IPS-18c (cell line): ENCODE measurements at regions not wholly inside any gene's neighbourhood (a gene's known extent, or its start where the extent isn't known, plus 50 kb on each side); places are given as distances from the start of the nearest gene placed in this dataset.

Experiments
- H3K4me3 ChIP-seq: 2 replicates; pipeline ENCODE4 v1.7.0; 2013; ENCODE audit warnings: low read depth, mild to moderate bottlenecking, low read length, moderate library complexity; ENCODE audit not compliant: insufficient read depth
- H3K9me3 ChIP-seq: one replicate; pipeline ENCODE4 v1.6.1; 2013; ENCODE audit warnings: mild to moderate bottlenecking, low read length, moderate library complexity; ENCODE audit not compliant: control insufficient read depth, insufficient read depth

DNA sequence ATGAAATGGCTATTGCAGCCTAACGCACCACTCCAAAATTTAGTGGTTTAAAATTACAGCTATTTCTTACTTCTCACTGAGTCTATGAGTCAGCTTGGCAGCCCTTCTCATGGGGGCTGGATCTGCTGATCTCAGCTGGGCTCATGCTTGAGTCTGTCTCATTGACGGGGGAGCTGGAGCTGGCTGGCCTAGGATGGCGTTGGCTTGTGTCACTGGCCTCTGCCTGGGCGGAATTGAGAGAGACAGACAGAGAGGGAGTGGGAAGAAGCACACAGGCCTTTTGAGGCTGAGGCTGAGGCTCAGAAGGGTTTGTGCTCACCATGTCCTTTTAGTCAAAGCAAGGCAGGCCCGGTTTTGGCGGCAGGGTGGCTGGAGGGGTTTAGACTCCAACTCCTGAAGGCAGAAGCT is 412.1 kb upstream of the MYT1L start:
- Histone ChIP-seq H3K9me3 (no peaks in the 10 kb centered on the region), H3K4me3 (no peak overlapping the region)

- Histone ChIP-seq H3K4me3 (no peak overlapping the region), H3K9me3 (no peaks in the 10 kb centered on the region)
These were observed 411.7 kb upstream of the MYT1L start for GRCh38 chr2:2742726-2743125.

- H3K9me3 ChIP-seq: no peaks in the 10 kb centered on the region
These were observed 409.2 kb upstream of the MYT1L start for GRCh38 chr2:2740238-2740775.

DNA sequence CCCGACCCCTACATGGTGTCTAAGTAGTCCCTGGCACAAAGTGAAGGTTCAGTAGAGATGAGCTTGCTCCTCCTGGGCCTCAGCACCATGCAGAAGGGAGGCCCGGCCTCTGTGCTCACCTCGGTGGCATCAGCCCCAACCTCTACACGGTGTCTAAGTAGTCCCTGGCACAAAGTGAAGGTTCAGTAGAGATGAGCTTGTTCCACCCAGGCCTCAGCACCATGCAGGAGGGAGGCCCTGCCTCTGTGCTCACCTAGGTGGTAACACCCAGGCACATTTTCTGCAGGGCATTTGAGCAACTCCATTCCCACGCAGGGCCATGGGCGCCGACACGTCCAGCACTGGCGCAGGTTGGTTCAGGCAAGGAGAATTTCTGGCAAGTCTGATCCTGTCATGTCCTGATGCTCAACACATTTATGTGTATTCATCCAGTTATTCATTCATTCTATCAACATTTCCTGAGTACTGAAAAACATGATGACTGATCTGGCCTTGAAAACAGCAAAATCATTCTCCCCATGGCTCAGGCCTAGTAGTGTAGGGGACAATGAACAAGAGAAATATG is 408.2 kb upstream of the MYT1L start:
- Histone ChIP-seq H3K9me3 (no peaks in the 10 kb centered on the region), H3K4me3 (no peak overlapping the region)

More at GRCh38 chr2:2740238-2740775, 409.2 kb upstream of the MYT1L start:
- no peak overlapping the region for H3K4me3 ChIP-seq

GRCh38 chr2:2738684-2739083 is 407.6 kb upstream of the MYT1L start:
- no peaks in the 10 kb centered on the region for H3K9me3 ChIP-seq
- no peak overlapping the region for H3K4me3 ChIP-seq

GRCh38 chr2:2738276-2738675 is 407.2 kb upstream of the MYT1L start:
- H3K9me3 ChIP-seq: no peaks in the 10 kb centered on the region
- no peak overlapping the region for H3K4me3 ChIP-seq

DNA sequence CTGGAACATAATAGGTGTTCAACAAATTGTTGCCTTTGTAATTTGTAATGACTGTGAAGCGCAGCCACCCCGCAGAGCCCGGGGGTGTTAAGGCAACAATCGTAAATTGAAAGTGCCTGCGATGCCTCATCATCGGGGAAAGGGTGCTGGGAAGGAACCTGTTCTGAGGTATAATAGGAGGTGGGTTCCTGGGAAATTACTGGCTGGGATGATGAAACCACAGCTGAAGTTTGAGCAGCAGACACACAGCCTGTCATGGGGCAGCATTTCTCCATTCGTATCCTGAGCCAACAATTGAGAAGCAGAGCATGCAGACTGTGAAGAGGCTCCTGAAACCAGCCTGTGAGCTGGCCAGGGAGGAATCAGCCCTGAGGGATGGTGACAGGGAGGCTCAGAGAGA is 404.0 kb upstream of the MYT1L start:
- Histone ChIP-seq H3K9me3 (no peaks in the 10 kb centered on the region), H3K4me3 (no peak overlapping the region)

DNA sequence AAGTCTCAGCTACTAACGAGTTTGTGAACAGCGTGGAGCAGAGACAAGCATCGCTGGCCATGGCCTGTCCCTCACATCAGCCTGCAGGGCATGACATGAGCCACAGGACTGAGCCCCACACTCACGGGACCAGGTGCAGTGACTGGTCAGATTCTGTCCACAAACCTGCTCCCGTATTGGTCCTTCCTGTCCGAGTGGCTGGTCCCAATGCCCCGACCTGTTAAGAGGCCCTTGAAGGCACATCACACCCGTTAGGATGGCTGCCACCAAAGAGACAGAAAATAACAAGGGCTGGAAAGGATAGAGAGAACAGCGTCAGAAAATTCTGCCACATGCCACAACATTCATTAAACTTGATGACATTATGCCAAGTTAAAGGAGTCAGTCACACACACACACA is 403.2 kb upstream of the MYT1L start:
- Histone ChIP-seq H3K9me3 (no peaks in the 10 kb centered on the region), H3K4me3 (no peak overlapping the region)

- Histone ChIP-seq H3K9me3 (no peaks in the 10 kb centered on the region), H3K4me3 (no peak overlapping the region)
These were observed 402.7 kb upstream of the MYT1L start for GRCh38 chr2:2733818-2734217.

- Histone ChIP-seq H3K4me3 (no peak overlapping the region), H3K9me3 (no peaks in the 10 kb centered on the region)
These were observed 401.4 kb upstream of the MYT1L start for GRCh38 chr2:2732331-2733119.

DNA sequence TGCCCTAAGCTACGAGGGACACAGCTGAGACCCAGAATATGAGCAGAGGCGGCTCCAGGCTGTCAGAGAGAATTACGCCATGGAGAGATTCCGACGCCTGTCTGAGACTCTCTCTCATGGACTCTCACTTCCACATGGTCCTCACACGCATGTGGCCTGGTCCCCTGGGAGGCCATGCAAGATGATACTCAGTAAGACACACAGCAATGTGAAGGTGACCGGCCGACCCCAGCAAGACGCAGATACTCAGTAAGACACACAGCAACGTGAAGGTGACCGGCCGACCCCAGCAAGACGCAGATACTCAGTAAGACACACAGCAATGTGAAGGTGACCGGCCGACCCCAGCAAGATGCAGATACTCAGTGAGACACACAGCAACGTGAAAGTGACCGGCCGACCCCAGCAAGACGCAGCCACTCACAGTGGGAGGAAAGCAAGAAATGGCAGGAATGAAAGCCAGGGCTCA is 400.8 kb upstream of the MYT1L start:
- Histone ChIP-seq H3K4me3 (no peak overlapping the region), H3K9me3 (no peaks in the 10 kb centered on the region)

DNA sequence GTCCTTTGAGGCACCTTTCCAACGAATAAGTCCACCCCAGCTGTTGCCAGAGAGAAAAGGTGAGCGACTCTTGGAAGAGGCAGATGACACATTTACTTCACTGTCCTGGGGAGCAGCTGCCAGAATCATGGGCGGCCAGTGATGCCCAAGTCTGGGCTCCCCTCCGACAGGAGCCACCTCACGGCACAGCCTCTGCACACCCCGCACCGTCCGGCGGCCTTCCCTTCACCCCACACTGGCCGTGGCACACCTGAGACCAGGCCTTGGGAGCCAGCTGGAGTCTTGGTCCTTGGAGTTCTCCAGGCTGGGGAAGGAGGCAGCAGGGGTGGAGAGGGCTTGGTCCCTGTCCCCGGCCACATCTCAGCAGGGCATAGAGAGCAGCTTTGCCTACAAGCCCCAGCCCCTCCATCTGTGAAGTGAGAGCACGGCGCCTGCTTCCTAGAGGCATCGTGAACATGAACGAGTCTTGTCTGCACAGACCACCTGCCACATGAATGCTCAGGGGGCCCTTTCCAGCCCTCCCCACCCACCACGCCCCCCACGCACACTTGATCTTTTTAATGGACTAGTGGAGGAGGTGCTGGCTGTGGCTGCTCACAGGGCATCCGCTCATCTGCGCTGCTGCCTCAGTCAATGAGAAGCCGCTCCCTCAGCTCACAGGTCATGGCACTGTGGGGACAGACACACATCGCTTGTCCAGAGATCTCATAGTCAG is 400.2 kb upstream of the MYT1L start:
- Histone ChIP-seq H3K9me3 (no peaks in the 10 kb centered on the region), H3K4me3 (no peak overlapping the region)

DNA sequence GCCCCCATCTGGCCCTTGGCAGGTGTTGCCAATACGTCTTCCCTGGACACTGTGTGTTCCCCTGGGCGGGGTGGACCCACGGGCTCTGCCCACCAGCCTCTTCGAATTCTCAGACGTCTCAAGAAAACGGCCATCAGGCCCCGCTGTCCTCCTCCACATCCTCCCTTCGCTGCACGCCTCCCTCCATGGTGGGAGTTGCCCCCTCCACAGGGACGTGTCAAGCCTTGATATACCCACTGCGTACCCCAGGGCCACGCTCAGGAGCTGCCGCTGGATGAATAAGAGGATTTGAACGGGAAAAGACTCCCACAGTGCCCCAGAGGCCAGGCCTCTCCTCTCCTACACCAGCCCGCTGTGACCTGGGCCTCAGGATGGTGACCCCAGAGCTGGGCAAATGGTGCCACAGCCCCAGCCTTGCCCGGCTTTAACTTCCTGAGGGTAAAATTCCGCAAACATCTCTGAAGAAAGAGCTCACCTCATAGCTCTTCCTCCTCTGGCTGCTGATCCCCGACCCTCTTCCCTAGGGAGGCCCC is 399.3 kb upstream of the MYT1L start:
- no peaks in the 10 kb centered on the region for H3K9me3 ChIP-seq
- no peak overlapping the region for H3K4me3 ChIP-seq

DNA sequence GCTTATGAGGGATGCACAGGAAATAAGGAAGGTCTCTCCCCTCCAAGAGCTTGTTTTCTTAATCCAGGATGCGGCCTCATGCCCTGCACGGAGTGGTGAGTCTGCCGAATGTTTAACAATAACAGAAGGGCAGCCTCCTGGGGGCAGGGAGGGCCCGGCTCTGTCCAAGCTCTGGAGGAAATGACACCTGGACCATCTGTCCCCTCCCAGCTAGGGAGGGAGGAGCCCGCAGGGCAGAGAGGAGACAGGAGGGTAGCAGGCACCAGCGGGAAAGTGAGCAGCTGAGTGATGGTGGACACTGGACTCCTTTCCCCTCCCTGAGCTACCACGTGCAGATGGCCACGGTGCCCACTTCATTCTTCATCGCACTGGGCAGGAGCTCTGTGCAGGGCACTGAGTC is 398.2 kb upstream of the MYT1L start:
- no peak overlapping the region for H3K4me3 ChIP-seq
- no peaks in the 10 kb centered on the region for H3K9me3 ChIP-seq

GRCh38 chr2:2728635-2729034 is 397.6 kb upstream of the MYT1L start:
- no peaks in the 10 kb centered on the region for H3K9me3 ChIP-seq
- no peak overlapping the region for H3K4me3 ChIP-seq

GRCh38 chr2:2727876-2728511 is 396.9 kb upstream of the MYT1L start:
- Histone ChIP-seq H3K4me3 (no peak overlapping the region), H3K9me3 (no peaks in the 10 kb centered on the region)

DNA sequence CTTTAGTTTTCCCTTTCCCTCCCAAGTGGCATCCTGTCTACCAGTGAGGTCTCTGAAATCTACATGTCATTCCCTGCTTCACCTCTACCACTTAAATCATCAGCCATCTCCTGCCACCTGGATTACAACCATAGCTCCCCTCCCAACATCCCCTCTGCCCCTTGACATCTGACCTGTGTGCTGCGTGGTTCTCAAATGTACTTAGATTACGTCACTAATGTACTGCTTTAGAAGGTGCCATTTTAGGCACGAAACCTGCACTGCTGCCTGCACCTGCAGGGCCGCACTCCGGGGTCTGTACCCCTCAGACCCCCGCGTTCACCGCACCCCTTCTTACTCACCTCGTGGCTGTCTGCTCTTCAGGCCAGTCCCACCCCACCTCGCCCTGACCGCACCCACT is 395.1 kb upstream of the MYT1L start:
- no peak overlapping the region for H3K4me3 ChIP-seq
- H3K9me3 ChIP-seq: no peaks in the 10 kb centered on the region
